ENCODE measurements at regions not wholly inside any gene's neighbourhood (a gene's known extent, or its start where the extent isn't known, plus 50 kb on each side); places are given as distances from the start of the nearest gene placed in this dataset.

- TF ChIP-seq RAD21 (IDR thresholded peaks at IDR 0.05; ENCODE audit: low read depth) (no peak), POLR2AphosphoS5 (IDR thresholded peaks at IDR 0.05; ENCODE audit: low read depth, low read length) (no peak)
Measured at GRCh38 chr1:193565971-193566577, 379.7 kb upstream of the B3GALT2 start.

Data from HCT116 (cell line).